ENCODE measurements at regions not wholly inside any gene's neighbourhood (a gene's known extent, or its start where the extent isn't known, plus 50 kb on each side); places are given as distances from the start of the nearest gene placed in this dataset.

GRCh38 chr2:8159211-8159965 lies 522.5 kb upstream of the ID2 start:
- no peak for DNase-seq

GRCh38 chr2:8159966-8160603 lies 521.8 kb upstream of the ID2 start:
- DNase-seq, result no peak

DNA sequence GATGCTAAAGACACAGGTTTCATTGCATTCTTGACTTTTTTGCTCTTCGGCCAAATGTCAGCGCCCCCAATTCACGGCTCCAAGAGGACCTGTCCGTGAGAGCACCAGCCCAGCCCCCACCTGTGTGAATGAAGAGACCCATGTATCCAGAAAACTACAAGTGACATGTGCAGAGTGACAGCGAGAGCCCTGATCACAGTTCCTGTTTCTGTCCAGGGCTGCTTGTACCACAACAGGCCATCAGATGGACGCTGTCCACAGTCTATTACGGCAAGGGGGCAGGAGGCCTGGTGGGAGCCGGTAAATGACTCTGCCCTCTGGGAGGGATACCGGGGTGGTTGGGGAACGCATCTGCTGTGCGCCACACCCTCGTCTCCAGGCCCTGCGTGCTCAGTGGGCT lies 520.9 kb upstream of the ID2 start:
- DNase-seq, result no peak

GRCh38 chr2:8162552-8162951 lies 519.3 kb upstream of the ID2 start:
- DNase-seq, result no peak

DNA sequence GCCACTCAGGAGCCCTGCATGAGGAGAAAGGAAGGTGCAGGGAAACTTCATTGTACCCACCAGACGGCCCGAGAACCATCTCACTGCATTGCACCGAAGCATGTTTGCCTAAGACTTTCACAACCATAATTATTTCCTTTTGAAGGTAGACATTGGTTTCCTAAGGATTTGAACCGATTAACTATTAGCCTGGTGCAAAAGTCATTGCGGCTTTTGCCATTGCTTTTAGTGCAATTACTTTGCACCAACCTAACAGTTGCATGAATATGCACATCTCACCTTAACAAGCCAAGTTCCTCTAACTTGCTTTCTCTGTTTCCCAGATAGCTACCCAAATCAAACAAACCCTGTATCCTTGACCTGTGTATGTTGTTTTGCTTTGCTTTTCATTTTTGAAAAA lies 516.3 kb upstream of the ID2 start:
- DNase-seq, result no peak

DNA sequence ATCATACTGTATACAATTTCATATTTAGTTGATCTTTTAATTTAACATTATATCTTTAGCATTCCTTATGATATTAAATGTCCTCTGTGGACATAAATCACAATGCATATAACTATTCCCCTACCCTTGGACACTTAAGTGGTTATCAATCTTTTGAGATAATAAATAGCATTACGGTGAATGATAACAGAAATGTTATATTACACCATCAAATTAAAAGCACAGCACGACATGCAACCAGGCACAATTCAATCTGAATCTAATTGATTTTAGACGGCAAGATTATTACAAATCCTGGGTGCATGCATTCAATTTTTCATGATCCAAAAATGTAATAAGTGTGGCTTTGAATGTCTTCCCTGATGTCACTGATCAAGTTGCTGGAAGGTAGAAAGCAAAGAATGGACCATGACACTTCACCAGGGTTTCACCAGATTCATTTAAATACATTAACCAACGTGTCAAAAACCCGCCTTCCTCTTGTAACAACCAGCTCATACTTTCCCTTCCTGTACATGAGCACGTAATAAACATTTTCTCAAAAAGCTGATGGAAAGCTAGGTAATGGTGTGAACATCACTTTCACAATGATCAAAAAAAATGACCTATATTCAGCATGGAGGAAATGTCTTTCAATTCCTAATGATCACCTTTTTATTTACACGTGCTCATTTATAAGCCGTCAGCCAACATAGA lies 513.7 kb upstream of the ID2 start:
- DNase-seq, result no peak

GRCh38 chr2:8168876-8169424 lies 512.9 kb upstream of the ID2 start:
- DNase-seq, result no peak

- DNase-seq, result no peak
These were observed 512.4 kb upstream of the ID2 start for GRCh38 chr2:8169443-8169842.

- DNase-seq, result no peak
These were observed 511.1 kb upstream of the ID2 start for GRCh38 chr2:8170552-8171327.

DNA sequence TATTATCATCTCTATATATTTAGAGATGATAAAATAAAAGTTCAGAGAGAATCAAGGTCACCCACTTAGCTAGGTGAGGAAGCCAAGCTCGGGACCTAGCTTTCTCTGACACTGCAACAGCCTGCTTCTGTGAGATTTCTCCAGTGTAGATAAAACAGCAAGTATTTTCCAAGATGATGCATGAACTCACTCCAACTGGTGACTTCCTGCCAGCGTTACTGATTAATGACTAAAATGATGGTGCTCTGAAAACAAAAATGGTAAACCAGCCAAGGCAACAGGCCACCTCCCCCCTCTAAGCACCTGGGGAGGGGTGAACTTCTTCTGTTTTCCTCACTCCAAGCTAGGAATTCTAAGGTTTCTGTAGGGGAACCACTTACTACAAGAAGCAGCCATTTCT lies 510.2 kb upstream of the ID2 start:
- DNase-seq, result no peak

DNA sequence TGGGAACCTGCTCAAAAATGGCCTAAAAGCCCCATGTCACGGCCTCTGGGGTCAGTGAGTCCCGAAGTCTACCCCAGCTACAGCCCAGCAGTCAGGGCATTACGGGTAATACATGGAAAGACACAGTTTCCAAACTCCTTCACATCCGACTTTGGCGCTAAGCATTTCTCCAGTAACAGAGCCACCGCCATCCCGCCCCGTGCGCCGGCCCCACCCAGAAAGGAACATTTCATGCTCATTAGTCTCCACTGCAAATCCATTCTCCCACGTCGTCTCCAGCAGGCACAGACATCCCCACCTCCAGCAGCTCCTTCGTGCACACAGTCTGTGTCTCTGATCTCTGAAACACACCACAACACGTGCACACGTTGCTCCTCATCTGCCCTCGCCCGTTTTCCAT lies 509.2 kb upstream of the ID2 start:
- DNase-seq, result no peak

DNA sequence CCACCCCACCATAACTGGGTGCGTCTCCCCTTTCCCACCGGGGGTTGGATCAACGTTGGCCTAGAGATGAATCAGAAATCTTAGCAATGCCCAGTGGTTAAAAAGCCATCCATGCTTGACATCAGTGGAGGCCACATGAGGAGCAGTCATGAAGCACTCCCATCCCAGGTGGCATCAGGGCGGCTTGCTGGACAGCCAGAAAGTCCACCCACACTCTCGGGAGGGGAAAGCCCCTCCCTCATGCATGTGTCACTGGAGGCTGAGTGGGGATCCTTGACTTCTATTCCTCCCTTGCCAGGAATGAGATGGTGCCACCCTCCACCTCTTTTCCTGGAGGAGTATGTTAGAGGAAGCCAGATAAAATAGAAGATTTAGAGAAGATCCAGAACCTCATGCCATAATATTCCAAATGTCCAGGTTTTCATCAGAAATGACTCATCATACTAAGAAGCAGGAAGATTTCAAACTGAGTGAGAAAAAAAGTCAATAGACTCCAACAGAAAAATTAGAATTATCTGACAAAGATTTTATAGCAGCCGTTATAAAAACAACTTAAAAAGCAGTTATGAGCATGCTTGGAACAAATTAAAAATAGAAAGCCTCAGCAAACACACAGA lies 507.1 kb upstream of the ID2 start:
- no peak for DNase-seq

GRCh38 chr2:8176887-8177286 lies 505.0 kb upstream of the ID2 start:
- no peak for DNase-seq

GRCh38 chr2:8177566-8177965 lies 504.3 kb upstream of the ID2 start:
- no peak for DNase-seq

GRCh38 chr2:8178911-8179310 lies 502.9 kb upstream of the ID2 start:
- no peak for DNase-seq

GRCh38 chr2:8189316-8189715 lies 492.5 kb upstream of the ID2 start:
- no peak for DNase-seq

DNA sequence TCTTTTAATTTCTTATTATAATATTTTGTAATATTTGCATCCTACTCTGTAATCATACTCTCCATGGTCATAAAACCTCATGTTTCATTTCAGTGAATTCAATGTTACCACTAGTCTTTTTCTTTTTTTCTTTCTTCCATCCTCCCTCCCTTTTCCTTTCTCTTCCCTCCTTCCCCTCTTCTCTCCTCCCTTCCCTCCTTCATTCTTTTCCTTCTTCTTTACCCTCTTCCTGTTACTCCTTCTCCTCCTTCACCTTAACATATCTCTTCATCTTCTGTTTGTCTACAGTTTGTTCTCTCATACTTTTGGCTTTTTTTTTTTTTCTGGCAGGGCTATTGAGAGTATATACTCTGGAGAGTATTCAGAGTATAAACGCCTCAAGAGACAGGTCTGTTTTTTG lies 491.6 kb upstream of the ID2 start:
- DNase-seq, result no peak

DNA sequence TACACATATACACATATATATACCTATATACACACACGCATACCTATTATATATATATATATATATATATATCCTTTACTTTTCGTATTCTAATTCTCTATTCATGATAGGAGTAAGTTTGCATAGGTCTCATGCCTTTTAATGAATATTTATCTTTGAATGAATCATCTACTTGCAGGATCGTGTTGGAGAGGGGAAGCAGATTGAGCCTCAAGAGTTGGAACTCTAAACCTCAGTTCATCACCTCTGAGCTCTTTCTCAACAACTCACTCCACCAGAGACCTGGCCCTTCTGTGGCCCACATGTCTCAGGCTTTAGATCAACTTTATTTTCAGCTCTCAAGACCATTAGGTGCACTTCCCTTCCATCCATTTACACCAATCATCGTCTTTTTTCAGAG lies 490.4 kb upstream of the ID2 start:
- no peak for DNase-seq

- no peak for DNase-seq
These were observed 488.7 kb upstream of the ID2 start for GRCh38 chr2:8193146-8193545.

DNA sequence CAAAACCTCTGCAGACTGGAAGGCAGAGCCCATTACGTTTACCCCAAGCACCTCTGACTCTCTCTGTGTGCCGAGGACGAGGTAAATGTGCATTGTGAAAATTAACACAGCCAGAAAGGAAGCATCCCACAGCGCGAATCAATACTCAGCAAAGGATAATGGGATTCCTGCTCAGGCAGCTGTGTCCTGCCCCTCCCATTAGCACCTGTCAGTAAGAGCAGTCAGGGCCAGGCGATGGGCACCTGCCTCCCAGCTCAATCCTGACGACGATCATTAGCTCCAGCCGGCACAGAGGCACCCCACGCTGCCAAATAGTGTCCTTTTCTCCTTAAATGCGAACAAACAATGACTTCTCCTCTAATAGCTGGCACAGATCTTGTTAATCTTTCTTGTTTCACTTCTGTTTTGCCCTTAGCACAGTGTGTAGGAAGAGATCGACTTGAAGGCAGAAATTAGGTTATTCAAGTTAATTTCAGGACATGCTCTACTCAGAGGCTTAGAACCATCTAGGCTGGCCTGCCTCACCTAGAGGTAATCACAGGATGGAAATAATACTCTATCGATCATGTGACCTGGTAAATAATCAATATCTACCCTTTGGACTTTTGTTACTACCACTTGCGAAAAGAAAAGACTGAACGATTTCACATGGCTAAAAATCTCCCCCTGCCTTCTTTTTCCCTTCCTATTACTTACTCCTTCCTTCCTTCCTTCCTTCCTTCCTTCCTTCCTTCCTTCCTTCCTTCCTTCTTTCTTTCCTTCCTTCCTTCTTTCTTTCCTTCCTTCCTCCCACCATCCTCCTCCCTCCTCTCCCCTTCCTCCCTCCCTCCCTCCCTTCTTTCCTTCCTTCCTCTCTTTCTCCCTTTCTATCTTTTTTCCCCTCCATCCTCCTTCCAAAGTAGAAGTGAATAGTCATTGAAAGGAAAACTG lies 487.9 kb upstream of the ID2 start:
- no peak for DNase-seq

- no peak for DNase-seq
These were observed 486.1 kb upstream of the ID2 start for GRCh38 chr2:8195784-8196183.

- no peak for DNase-seq
These were observed 485.5 kb upstream of the ID2 start for GRCh38 chr2:8196316-8196715.
